SK-MEL-5 (cell line): ENCODE measurements at regions not wholly inside any gene's neighbourhood (a gene's known extent, or its start where the extent isn't known, plus 50 kb on each side); places are given as distances from the start of the nearest gene placed in this dataset.

Experiments used
- DNase-seq: peaks from one replicate; pipeline ENCODE4 v3.0.0-alpha.2; 2016; ENCODE audit warnings: low read depth, low spot score
- in situ Hi-C: cut with HindIII; loops from 2 replicates; pipeline ENCODE4 v1.10.0; 2016; ENCODE audit warnings: low sequenced_read_pairs, high pct_unique_total_duplicates, low pct_unique_long_range_greater_than_20kb

DNA sequence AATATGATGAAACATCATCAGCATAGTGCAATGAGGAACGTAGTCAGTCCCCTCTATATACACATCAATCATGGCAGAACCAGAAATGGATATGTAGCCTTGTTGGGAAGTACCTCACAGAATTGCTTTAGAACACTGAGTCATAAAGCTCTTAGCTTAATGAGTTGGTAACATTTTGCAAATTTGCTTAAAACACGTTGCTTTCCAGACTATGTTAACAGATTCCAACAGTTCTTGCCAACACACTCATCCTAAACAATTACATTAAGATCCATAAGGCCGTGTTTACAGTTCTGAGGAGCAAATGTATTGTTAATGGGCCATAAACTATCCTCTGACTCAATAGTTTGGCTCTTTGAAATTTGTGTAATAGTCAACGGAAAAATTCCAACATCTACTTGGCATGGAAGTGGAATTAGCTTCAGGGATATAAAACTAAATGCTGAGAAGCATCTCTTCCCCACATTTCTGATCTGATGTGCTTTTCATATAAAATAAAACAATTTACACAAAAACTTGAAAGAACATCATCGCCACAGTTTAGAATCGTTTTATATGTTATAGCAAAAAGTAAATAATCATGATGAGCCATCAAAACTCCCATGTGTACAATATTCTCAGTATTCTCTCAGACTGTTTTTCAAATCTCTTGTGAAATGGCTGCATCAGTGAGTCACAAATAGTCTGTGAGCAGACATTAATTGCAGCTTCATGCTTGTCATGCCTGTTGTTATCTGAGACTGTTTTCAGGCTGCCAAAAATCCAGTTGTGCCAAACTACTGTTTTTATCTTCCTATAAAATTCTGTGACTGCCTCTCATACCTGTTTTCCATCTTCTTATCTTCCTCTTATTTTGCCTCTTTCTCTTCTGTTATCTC, 291.9 kb downstream of the COX7C start:
- no peak for DNase-seq
- in situ Hi-C loops = no loop called here

DNA sequence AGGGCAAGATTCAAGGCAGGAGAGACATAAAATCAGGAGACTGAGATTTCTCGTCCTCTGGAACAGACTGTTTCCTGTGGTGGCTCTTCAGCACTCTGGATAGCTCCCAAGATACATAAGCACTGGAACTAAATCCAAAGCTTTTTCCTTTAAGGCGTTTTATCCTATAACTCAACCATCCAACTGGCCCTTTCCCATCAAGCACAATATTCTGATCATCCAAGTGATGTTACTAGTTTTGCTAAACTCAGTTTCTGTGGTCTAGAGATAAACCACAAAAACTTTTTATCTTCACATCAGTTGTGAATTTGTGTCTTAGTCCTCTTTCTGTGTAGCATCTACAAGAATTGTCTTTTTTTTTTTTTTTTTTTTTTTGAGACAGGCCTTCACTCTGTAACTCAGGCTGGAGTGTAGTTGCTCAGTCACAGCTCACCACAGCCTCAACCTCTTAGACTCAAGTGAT, 299.4 kb downstream of the COX7C start:
- in situ Hi-C loops = no loop called here
- peak; percentile 21 for DNase-seq

DNA sequence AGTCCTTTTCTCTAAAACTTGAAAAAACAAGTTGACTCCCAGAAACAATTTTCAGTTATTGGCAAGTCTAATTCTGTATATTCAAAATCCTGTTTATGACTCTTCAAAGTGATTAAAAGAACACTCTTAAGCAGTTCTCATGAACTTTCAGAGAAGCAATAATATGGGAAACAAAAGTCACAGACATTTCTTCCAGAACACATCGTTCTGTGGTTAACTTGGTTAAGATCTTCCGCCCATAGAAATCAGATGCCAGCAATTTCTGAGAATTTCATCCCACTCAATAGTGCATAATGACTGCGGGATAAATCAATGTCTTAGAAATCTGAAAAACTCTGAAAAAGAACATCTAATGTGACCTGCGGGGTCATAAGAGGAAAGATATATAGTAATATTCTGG, 300.5 kb downstream of the COX7C start:
- in situ Hi-C loops = no loop called here
- no peak for DNase-seq

DNA sequence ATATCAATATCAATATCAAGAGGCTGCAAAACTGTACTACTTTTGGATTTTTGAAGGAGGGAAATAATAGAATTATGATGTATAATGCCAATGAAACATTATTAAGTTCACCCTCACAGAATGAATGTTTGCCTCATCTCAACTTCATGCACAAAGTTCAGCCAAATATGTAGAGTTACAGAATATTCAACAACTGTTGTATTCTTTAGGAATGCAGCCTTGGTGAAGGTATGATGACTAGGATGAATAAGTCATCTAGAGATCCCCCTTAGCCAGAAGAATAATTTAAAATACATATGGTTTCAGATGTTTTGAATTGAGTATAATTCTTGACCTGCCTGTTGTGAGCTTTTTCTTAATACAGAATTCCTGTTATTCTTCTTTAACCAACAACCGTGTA, 308.3 kb downstream of the COX7C start:
- no peak for DNase-seq
- in situ Hi-C loops = no loop called here

DNA sequence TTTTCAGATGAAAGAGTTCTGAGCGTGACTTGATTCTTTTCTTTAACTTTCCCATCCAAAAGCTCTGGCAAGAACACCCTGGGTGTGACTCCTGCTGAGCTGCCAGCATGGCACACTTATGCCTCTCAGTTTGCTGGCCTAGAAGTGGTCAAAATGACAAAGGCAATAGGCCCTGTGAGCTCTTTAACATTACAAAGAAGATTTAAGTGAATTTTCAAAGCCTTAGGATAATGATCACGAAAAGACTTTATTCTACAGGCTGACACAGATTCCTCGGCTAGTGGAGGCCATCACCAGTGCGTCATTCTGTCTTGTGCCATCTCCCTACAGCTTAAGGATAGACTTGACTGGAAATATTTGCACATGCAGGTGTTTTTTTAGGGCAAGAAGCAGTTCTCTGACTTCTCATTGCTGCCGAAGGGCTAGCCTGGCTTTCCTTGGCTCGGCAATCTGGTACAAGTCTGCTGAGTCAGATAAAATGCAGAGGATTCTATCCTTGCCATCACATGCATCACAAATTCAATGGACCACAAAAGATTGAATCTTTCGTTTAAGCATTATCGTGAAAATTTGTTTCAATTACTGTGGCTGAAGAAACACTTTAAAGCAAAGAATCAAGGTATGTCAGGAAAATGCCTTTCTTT, 311.5 kb downstream of the COX7C start:
- in situ Hi-C loops = no loop called here
- no peak for DNase-seq

DNA sequence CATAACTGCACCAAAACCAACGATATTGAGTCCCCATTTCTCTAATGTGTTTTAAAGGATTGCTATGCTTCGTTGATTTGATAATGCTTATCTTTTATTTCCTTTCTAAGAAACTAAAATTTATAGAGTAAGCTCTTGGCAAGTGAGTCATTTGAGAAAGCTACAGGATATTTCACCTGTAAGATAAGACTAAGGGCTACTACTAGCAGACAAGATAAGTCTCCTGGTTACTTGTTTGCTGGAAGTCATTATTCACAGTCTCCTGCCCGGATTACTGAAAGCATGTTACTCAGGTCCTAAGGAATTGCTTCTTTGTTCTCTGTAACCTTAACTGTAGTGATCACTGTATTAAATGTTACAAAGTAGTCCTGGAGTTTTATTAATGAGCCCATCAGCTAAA, 315.9 kb upstream of the RASA1 start:
- no peak for DNase-seq
- in situ Hi-C loops = no loop called here

DNA sequence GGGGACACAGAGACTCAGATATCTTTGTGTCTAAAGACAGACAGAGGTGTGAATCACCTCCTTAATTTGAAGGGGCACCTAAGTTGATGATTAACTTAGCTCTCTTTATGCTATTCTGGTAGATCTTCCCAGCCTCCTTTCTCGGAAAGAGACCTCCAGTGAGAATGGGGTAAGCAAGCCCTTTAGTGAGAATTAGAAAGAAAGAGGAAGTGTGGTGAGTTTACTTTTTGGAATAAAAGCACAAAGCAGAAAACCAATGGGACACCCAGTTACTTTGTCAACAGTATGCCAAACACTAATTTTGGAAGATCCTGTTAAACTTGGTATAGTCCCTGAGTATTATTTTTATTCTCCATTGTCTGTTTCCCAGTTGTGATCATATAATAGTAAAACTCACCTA, 302.8 kb upstream of the RASA1 start:
- no peak for DNase-seq
- in situ Hi-C loops = no loop called here

DNA sequence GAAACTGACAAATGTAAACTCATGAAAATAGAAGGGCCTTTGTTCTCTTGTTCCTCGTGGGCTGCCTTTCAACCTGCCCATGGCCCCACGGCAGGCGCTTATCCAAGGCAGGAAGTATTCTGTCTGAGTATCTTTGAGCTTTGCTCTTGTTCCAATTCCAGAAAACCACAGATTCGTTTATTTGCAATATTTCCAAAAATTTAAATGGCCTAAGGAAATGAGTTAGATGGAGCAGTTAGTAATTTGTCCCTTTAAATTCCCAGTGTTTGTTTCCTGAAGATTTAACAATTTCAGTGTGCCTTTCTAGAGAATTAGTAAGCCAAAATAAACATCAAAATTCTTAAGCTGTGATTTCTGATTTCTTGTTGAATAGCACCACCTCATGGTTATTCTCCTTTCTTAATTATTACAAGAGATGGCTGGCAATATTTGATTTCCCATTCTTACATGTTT, 299.4 kb upstream of the RASA1 start:
- in situ Hi-C loops = no loop called here
- peak; percentile 90 for DNase-seq

DNA sequence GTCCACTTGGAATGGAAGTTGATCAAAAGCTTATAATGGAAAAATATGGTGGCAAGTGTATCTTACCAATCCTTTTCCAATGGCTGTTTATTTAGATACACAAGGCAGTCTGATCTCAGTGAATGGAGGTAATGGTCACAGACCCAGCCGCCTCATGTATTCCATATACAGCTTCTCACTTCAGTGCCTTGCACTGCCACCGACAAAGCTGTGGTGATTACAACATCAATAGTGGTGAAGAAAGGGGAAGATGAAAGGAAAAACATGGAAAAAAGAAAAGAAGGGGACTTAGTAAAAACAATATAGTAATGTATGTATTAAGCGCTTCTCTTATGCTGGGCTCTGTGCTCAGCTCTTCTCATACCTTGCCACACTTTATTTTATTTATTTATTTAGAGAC, 297.3 kb upstream of the RASA1 start:
- in situ Hi-C loops = no loop called here
- no peak for DNase-seq

DNA sequence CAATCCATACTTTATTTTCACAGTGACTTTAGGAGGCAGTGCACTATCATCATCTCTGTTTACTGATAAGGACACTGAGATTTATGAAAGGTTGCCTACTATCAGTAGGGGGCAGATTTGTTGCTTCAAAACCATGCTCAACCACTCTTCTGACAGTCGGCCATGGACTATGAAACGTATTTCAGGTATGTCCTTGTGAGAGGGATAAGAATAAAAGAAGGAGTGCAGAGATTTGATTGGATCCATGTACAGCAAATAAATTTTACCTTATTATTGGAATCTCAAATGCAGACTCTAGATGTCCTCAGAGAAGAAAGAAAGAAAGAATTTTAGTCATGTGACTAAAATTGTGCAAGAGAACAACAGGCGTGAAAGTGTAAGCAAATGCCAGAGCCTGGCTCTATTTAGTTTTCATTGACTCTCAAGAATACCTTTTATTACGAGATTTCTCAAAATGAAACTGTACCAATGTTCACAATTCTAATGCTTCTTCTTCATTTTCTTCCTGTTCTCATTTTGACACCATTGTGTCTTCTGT, 296.6 kb upstream of the RASA1 start:
- in situ Hi-C loops = no loop called here
- peak; percentile 62 for DNase-seq

DNA sequence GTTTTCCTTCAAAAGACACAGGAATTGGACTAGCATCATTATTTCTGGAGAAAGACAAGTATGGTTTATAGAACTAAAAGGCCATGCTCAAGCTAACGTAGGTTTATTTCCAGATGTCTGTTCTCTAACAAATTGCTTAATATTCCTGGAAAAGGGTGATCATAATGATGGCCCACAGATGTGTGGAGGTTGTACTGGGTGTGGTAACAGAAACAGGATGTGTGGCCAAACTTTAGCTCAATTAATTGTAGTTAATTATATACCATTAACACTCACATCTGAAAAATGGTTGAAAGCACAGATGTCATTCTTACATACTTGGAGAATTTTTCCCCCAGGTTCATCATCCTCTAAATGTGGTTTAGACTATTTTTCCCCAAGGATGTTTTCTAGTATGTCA, 292.7 kb upstream of the RASA1 start:
- in situ Hi-C loops = no loop called here

DNA sequence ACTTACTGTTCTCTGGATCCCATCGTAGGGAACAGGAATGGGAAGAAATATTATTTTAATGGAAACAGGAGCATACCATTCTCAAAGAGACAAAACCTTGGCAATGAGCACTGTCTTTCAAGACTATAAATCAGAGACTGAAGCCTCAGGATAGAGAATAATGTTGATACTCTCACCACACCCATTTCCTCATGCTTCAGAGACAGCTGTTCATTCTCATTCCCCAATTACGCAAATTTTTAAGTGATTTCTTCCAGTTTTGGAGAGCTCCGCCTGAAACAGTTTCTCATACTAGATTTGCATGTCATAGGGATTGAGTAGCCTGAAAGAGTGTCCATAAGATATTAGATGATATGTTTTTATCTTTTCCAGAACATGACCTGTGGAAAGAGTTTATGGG, 290.5 kb upstream of the RASA1 start:
- DNase-seq = no peak
- in situ Hi-C loops = no loop called here

More for the DNA sequence above, 292.7 kb upstream of the RASA1 start:
- DNase-seq = no peak

DNA sequence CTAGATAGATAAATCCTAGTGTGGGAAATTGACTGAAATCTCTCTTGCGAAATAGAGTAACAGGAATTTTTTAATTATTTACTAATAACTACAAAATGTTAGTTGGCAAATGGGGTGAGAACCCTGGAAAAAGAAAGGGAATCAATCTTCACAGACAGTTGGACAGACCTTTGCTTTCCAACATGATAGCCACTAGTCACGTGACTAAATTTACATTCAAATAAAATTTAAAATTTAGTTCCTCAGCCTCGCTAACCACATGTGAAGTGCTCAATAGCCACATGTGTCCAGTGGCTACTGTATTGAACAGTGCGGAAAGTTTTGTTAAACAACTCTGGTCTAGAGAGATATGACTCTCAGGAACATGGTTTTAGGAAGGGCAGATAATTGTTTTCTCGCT, 289.9 kb upstream of the RASA1 start:
- in situ Hi-C loops = no loop called here

DNA sequence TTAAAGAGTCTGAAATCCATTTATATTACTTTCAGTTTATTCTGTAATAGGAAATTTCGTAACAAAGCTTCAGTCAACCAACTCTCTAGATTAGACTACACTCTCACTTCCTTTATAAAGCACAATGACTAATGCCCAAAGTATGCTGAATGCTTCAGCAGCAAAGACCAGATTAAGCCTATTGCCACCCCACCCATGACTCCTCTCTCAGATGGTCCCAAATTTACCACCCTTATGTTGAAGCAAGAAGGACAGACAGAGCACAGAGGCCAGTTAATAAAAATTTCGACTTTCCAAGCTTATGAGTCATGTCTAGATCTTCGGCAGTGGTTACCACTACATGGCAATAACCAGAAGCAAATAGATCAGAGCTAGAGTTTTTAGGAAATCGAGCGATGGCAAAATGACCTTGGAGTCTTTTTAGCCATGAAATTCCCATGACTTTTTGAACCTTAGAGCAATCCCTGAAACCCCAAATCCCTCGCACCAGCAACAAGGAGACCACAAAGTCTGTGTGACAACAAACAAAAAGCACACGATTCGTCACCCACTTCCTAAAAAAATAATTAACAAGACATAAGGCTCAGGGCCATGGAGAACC, 287.8 kb upstream of the RASA1 start:
- DNase-seq = peak; percentile 42
- in situ Hi-C loops = no loop called here

More for the DNA sequence above, 289.9 kb upstream of the RASA1 start:
- no peak for DNase-seq

DNA sequence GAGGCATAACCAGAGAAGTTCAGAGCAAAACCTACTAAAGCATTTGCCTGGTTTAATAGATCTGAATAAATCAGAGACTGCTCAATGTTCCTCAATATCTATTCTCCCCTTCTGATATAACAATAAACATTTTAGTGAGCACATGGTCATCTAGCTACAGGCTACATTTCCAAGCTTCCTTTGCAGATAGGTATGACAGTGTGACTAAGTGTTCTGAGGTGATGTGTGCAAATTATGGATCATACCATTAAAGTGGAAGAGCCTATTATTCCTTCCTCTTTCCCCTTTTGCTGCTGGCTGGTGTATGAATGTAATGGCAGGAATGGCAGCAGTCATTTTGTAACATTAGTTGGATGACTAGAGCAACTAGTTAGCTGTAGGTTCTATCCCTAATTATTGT, 285.8 kb upstream of the RASA1 start:
- DNase-seq = no peak
- in situ Hi-C loops = no loop called here

DNA sequence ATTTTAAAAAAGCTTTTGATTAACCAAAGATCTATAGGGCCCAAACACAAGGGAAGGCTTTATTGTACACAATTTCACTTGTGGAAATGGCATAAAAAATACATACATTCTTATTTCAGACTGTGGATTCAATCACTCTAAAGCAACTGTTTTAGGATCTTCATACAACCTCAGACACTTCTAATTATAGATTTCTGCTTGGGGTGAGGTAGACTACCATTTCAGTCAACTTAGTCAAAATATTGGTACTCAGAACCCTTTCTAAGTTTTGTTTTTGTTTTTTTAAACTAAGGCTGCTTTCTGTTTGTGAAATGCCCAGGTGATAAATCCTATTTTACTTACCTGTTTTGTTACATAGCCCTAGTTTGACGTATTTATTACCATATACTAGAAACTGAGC, 284.5 kb upstream of the RASA1 start:
- DNase-seq = no peak
- in situ Hi-C loops = no loop called here

DNA sequence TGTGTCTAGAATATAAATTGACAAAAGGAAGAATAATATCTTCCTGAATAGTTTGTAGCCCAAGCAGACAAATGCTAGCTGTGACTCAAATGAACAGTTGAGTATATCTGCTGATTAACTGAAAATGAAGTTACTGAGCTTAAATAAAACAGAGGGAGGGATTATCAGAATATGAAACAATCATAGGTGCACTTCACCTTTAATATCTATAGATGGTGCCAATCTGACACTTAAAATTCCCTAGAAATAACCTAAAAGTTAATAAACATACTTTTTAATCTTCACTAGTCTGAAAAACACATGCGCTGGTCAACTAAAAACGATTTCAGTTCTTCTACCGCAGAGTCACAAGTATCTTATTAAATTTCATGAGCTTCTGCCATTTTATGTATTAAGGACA, 280.8 kb upstream of the RASA1 start:
- no peak for DNase-seq
- in situ Hi-C loops = no loop called here

DNA sequence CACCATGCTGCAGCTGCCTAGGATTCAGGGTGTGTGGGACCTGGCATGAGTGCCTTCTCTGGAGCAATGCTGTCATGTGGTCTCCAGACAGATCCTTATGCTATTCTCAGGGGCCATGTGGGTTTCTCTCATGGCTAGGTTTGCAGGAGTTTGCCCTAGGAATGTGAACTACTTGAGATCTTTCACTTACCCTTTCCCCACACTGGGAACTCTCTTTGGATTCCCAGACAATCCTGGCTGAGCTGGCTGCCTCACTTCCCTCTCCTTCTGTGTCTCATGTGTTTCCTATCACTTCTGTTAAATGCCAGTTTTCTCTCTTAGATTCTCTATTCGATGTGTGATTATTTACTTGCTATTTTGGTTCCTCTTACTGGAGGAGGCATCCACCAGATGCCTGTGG, 270.2 kb upstream of the RASA1 start:
- in situ Hi-C loops = no loop called here
- DNase-seq = peak; percentile 17
